HFF-Myc (cell line): ENCODE measurements at regions not wholly inside any gene's neighbourhood (a gene's known extent, or its start where the extent isn't known, plus 50 kb on each side); places are given as distances from the start of the nearest gene placed in this dataset.

Source experiments
- DNase-seq: peaks from one replicate; pipeline ENCODE4 v3.0.0-alpha.2; 2011; ENCODE audit warnings: low read depth; ENCODE audit errors: extremely low read depth
- H3K4me3 ChIP-seq: replicated peaks from 2 replicates; pipeline ENCODE4 v1.5.1; 2011; ENCODE audit warnings: low read depth, mild to moderate bottlenecking, control low read depth, low read length
- TF ChIP-seq, protein P1 (sequence below): IDR thresholded peaks from 2 replicates; pipeline ENCODE4 v1.5.1; 2012; ENCODE audit warnings: mild to moderate bottlenecking, low read depth, low read length, control low read depth; ENCODE audit errors: missing control alignments

DNA sequence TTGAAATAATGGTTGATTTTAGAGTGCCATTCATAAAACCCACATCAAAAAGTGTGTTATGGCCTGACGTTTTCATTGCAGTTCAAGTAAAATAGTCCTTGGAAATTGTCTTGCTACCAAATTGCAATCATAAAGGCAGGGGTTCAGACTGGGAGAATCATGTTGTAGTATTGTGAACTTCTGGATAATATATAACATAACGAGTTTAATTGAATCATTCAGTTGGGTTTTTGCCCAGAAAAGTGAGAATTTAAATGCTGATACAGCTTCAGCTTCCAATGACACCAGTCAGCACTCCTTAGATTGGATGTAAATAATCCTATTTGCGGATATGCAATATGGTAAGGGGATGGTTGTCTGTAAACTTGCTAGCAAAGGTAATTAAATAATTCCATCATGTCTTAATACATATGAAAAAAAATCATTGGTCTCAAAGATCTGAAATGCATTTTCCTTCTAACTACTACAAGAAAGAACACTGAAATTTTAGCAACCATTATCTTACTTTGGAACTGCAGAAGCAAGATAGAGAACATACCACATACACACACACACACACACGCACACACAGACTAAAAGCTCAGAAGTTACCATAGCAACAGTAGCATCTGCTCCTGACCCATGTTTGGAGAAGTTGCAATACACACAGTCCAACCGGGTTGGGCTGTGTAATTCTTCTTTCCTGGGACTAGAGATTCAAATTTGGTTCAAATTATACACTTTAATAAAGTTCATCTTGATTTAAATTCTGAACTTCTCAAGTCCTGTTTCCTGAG, 686.2 kb upstream of the NR2F2 start:
- no peak overlapping the region for H3K4me3 ChIP-seq
- no peak for DNase-seq
- TF ChIP-seq, protein P1, sequence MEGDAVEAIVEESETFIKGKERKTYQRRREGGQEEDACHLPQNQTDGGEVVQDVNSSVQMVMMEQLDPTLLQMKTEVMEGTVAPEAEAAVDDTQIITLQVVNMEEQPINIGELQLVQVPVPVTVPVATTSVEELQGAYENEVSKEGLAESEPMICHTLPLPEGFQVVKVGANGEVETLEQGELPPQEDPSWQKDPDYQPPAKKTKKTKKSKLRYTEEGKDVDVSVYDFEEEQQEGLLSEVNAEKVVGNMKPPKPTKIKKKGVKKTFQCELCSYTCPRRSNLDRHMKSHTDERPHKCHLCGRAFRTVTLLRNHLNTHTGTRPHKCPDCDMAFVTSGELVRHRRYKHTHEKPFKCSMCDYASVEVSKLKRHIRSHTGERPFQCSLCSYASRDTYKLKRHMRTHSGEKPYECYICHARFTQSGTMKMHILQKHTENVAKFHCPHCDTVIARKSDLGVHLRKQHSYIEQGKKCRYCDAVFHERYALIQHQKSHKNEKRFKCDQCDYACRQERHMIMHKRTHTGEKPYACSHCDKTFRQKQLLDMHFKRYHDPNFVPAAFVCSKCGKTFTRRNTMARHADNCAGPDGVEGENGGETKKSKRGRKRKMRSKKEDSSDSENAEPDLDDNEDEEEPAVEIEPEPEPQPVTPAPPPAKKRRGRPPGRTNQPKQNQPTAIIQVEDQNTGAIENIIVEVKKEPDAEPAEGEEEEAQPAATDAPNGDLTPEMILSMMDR = no peak

DNA sequence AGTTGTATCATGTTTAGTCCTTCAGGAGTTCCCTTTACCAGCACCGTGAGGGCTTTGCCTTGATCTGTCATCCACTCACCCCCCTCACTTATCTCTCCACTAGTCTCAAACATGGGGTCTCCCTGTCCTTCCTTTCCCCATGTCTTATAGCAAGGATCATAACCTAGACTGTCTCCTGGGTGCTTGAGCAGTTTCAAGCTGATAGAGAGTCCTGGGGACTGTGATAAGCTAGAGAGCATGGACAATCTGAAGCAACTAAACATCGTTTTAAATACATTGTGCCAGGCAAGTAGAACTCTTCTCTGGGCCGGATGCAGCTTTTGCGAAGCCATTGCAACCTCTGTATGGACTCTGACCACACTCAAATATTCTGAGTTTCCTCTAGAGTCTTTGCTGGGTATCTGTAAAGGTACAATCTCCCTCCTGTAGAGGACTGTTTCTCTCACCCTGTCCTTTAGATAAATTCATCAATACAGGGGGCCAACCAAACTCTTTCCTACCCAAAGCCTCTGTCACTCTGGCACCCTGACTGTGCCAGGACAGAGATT, 684.6 kb upstream of the NR2F2 start:
- DNase-seq = no peak
- TF ChIP-seq, protein P1 = no peak
- no peak overlapping the region for H3K4me3 ChIP-seq

DNA sequence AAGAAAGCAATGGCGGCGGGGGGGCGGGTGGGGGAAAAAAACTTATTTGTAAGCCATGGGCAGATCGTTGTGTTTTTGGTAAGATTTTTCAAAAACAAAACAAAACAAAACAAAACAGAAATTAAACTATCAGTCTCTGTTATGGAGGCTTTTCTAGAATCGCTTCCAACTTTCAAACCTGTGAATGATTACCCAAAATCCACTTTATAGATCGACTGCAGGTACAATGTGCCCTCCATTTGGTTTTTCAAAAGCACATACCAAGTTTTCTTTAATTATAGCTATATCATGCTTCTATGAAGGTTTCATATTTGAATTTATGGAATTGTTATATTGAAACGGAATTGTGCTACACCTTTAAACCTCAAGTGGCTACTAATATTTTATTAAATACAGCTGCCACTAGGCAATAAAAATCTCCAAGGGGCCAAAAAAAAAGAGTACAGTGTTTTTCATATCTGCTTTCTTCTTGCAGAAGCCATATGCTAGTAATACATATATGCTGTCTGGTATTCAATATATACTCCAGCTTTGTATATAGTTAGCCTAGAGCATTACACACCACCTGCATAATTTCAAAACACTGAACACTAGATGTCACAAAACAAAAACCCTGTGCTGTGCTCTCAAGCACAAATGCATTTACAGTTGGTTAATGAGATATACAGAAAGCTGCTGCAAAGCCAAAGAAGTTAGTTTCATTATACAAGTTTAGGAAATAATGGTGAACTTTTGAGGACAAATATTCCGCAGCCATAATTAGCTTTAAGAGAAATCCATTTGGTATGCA, 683.8 kb upstream of the NR2F2 start:
- no peak for DNase-seq
- H3K4me3 ChIP-seq = no peak overlapping the region
- TF ChIP-seq, protein P1 = no peak

- no peak overlapping the region for H3K4me3 ChIP-seq
- TF ChIP-seq, protein P1 = no peak
- no peak for DNase-seq
These were observed 682.8 kb upstream of the NR2F2 start for GRCh38 chr15:95647531-95648277.

GRCh38 chr15:95653361-95653805, 677.1 kb upstream of the NR2F2 start:
- TF ChIP-seq, protein P1 = no peak
- no peak for DNase-seq
- no peak overlapping the region for H3K4me3 ChIP-seq

DNA sequence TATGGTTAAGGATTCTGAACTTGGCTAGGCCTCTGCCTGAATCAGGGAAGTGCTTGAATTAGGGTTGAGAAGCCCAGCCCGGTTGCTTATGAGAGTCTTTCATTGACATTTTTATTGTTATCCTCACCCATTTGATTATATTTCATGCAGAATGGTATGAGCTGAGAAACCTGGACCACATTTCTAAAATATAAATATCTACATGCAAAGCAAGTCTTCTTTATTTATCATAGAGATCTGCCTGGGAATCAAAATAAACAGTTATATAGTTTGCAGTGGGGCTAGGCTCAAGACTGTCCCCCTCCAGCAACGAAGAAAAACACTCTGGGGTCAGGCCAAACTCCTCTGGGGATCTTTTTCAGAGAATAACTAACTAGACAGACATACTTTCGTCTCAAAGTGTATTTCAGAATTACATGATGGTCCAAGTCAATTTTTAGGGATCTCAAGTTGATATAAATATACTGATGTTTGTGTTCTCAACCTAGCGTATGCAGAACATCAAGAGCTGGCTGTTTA, 675.4 kb upstream of the NR2F2 start:
- TF ChIP-seq, protein P1 = no peak
- no peak overlapping the region for H3K4me3 ChIP-seq
- no peak for DNase-seq
